DMS79 treated with DMSO at 0.1 percent for 48 hours (cell line): ENCODE measurements at regions not wholly inside any gene's neighbourhood (a gene's known extent, or its start where the extent isn't known, plus 50 kb on each side); places are given as distances from the start of the nearest gene placed in this dataset.

ENCODE experiments used
- DNase-seq: peaks from one replicate; lab custom pipeline; 2025; lab: John Stamatoyannopoulos, UW

GRCh38 chr14:48853159-48853558 lies 733.0 kb downstream of the RPS29 start:
- no peak for DNase-seq

GRCh38 chr14:48849741-48850322 lies 736.3 kb downstream of the RPS29 start:
- DNase-seq: no peak

GRCh38 chr14:48842785-48843184 lies 743.4 kb downstream of the RPS29 start:
- no peak for DNase-seq

- DNase-seq: no peak
Measured at GRCh38 chr14:48826058-48826457, 760.1 kb downstream of the RPS29 start.

GRCh38 chr14:48814562-48814961 lies 771.6 kb downstream of the RPS29 start:
- no peak for DNase-seq

- no peak for DNase-seq
Measured at GRCh38 chr14:48805315-48805714, 780.9 kb downstream of the RPS29 start.

GRCh38 chr14:48792376-48793024 lies 793.7 kb downstream of the RPS29 start:
- DNase-seq: no peak

- DNase-seq: no peak
Measured at GRCh38 chr14:48788771-48789170, 797.4 kb downstream of the RPS29 start.

- no peak for DNase-seq
Measured at GRCh38 chr14:48786498-48786897, 799.7 kb downstream of the RPS29 start.

- no peak for DNase-seq
Measured at GRCh38 chr14:48771717-48772116, 814.5 kb downstream of the RPS29 start.

- DNase-seq: no peak
Measured at GRCh38 chr14:48751293-48751692, 834.9 kb downstream of the RPS29 start.

GRCh38 chr14:48748151-48748675 lies 838.0 kb downstream of the RPS29 start:
- no peak for DNase-seq

- DNase-seq: no peak
Measured at GRCh38 chr14:48747561-48748089, 838.6 kb downstream of the RPS29 start.

GRCh38 chr14:48744202-48744601 lies 842.0 kb downstream of the RPS29 start:
- no peak for DNase-seq

- DNase-seq: no peak
Measured at GRCh38 chr14:48738186-48738925, 847.8 kb downstream of the RPS29 start.

- no peak for DNase-seq
Measured at GRCh38 chr14:48735607-48736006, 850.6 kb downstream of the RPS29 start.

- DNase-seq: no peak
Measured at GRCh38 chr14:48731260-48731659, 854.9 kb downstream of the RPS29 start.

GRCh38 chr14:48726080-48726642 lies 860.0 kb downstream of the RPS29 start:
- DNase-seq: no peak

- no peak for DNase-seq
Measured at GRCh38 chr14:48725051-48725734, 861.0 kb downstream of the RPS29 start.

GRCh38 chr14:48723841-48724495 lies 862.2 kb downstream of the RPS29 start:
- no peak for DNase-seq

- no peak for DNase-seq
Measured at GRCh38 chr14:48714366-48714765, 871.8 kb downstream of the RPS29 start.
